ENCODE measurements at regions not wholly inside any gene's neighbourhood (a gene's known extent, or its start where the extent isn't known, plus 50 kb on each side); places are given as distances from the start of the nearest gene placed in this dataset.

DNA sequence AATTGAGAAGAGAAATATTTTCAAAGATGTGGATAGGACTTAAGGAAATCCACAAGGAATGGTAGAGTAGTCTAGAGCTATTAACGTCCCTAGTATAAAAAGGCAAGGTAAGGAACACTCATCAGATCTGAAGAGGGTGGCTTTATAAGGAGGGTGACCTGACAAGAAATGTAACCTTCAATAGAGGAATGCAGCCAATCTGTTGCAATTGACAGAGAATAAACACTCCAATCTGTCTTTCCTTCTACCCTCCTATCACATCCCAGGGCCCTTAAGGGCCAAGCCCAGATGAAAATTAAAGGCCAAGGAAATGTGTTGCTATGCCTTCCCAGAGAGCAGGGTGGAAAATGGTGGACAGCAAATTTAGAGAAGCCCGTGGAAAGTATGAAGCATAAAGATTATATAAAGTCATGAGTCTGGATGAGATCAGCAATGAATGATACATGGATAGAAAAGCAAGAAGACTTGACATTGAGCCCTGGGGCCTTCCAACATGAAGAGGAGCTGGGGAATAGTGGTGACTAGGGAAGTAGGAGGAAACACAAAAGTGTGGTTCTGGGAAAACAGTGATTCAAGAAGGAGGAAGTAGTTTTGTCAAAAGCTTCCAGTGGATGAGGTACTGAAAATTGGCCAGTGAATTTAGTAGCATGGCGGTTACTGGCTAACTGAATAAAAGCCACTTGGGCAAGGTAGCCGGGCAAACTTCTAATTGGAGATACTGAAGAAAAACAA, 270.6 kb upstream of the TANK start:
- no peak for DNase-seq

DNA sequence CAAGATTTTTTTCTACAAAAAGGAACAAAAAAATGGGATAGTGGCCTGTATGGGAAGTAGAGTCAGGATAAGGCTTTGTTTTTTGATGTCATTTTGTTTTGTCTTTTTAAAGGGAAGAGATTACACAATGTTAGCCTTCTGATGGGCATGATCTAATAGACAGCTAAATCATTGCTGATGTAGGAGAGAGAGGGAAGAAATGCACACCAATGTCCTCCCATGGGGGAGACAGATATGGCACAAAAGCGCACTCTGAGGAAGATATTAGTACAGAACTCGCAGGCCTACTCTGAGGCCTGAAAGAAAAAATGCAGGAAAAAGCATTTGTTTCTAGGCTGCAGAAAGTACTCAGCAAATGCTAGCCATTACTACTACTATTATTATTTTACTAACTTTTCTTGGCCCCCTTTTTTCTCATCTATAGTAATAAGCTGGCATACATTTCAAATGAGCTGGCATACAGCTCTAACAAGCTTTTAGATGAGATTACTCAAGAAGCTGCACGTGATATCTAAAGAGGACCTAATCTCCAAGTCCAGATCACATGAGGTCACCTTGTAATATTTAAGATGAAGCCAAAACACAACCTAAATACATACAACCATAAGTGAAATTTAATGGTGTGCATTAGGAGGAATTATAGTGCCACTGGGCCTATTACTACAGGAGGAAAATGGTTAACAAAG, 269.4 kb upstream of the TANK start:
- DNase-seq, result peak; percentile 55 to 69

DNA sequence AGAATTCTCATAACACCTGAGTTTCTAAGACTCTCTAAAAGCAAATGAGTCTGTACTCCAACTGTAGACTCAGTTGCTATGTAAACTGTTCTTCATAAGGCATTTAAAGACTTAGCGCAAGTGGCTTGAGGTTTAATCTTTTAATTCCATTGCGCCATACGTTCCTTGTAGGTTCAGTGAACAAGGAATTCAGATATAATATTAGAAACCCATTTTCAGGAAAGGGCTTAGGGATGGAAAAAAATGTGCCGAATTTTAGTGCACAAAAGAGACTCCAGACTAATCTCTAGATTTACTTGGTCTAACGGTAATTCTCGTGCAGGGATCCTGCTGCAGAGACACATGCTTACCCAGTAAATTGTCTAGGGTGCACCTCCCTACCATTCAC, 268.9 kb upstream of the TANK start:
- DNase-seq, result peak; percentile 55 to 86

DNA sequence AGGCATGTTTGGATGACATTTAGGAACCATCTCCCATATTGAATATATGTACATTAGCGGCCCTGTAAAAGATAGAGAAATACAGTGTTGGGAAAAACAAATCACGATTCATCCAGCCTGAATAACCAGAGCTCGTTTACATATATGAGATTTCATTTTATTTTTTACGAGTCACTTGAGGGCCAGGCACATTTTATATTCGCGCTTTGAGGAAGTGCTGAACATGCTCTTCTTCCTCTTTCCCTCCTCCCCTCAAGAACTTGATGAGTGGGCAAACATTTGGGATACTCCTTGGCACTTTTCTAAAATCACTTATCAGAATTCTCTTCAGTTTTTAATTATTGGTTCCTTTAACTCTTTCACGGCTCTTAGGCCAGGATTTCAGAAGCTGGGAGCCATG, 268.0 kb upstream of the TANK start:
- DNase-seq, result no peak

DNA sequence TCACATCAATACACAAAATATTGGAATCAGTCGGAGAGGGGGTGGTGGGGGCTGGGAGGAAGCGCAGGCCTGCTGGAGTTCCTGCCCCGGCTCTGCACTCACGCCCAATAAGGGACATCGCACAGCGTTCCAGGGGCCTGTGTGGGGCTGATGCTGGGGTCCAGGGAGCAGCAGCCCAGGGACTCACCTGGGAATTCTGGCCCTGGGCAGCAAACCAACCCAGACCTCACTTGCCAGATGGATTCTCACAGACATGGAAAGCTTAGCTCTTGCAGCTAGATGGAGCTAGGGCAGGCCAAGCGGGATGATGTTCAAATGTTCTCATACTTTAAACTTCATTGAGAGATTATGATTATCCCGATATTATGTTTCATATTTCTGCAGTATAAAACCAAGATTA, 266.6 kb upstream of the TANK start:
- no peak for DNase-seq

DNA sequence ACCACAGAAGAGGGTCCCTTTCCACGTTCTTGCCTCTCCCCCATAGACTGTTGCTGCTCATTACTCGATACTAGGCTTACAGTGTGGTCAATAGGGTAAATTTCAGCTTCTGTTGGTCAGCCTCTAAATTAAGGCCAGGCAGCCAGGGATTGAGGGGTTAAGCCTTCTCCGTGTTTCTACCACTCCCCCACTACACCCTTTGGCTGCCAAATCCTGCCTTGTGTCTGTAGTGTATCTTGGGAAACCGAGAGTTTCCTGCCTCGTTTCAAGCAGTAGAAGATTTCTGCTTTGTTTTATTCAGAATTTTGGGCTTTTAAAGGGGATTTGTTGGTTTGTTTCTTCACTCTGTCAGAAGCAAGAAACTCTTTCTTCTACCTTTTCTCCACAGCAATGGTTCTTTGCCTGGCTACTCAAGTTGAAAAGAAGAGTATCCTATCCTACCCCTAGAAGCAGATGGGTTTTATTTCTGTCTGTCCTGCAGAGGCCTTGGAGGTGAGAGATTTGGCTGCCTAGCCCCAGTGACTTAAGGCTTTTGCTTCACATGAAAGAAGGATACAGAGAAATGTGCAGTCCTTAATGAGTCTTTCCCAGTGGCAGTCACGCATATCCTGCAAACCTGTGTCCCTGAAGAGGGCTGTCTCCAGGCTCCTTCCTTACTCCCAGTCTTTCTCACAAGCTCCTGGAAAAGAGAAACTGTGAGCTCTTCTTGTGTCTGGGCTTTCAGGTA, 261.5 kb upstream of the TANK start:
- no peak for DNase-seq

DNA sequence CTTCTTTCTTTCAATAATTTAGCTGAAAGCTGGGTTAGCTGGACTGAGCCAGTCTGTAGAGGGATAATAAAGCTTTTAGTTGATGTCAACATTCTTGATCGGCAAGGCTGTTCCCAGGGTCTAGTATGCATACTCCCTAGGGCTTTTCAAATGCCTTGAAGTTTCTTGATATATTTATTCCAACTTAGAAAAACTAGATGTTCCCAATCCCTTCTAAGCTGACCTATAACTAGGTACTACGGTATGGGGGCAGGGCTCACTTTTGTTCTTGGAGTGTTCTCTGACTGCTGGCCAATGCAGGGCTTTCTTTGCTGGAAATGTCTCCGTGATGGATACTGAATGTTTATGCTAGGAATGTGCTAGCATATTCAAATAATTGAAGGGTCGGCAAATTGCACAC, 258.6 kb upstream of the TANK start:
- DNase-seq, result no peak

GRCh38 chr2:160905862-160906261, 254.4 kb upstream of the TANK start:
- no peak for DNase-seq

DNA sequence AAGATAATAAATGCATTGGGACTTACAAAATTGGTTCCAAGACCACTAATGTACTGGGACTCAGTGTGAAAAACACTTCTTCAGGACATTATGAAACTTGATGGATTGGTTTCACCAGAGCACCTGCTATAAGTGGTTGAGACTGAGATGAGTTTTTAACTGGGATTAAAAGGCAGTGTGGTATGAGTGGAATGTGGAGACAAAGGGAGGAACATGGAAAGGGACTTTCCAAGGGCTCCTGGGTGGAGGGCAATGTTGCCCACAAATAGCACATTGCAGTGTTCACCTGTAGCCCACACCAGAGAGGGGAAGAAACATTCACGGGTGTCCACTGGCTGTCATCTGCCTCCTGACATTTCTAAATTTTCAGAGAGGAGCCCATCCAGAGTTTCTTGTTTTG, 253.3 kb upstream of the TANK start:
- DNase-seq, result no peak

DNA sequence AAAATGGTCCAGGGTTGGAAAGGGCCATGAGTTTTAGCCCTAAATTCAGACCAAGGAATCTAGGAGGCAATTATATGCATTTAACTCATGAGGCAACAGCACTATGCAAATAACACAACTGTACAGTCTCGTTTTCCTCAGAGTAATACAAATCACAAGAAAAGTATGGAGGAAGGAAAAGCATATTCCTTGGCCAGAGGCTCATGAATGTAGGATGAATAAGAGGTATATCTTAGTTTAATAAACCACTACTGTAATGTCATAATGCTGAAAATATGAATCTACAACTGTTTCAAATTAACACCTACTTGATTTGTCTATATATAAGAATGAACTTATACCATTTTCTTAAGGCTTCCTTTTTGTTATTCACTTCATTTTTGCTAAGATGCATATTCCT, 252.5 kb upstream of the TANK start:
- no peak for DNase-seq

DNA sequence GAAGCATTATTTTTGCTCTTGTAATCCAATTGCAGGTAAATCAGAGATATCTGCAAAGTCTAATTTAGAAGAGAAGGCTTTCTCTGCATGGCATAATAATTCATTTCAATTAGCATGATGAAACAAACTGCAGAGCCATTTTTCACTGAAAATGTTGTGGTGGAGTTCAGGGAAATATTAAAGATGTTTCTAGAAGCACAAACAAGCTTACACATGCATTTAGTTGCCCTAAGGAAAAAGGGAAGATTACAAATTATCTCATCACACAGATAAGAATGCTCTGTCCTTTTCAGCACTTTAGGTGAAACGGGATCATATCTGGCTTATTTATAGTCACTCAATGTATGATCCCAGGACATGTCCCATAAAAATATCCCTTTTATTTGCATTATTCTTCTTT, 252.1 kb upstream of the TANK start:
- no peak for DNase-seq

DNA sequence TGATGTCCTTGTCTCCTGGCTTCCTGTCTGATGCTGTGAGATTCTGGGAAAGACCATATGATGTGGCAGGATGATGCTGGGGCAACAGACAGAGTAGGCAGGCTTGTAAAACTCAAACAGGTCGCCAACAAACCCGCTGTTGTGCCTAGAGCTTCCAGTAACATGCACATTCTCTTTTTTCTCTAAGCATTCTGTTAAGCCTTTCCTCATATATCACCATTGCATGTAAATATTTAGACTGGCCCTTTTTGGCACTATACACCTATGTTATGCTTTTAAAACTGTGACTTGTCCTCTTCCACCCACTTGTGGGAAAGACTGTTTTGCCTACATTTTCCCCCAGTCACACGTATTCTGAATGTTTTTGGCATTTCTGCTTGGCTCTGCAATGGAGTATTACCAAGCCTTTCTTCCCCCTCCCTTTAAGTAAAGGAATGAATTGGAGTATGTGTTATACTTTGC, 250.4 kb upstream of the TANK start:
- no peak for DNase-seq

DNA sequence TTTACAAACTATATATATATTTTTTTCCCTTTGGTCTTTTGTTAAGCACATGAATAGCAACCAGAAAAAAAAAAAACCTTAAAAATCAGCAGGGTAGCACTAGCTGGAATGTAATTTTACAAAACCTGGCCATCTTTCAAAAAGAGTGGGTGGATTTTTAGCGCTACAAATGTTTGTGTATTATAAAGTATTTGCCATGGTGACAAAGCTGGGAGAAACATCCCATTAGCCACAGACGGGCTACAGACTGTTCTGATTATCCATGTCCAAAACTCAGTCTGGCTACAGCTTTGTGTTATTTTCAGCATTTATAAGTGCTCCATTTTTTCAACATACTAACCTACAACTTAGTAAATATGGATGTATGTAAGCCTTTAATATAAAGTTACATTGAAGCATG, 249.5 kb upstream of the TANK start:
- no peak for DNase-seq

DNA sequence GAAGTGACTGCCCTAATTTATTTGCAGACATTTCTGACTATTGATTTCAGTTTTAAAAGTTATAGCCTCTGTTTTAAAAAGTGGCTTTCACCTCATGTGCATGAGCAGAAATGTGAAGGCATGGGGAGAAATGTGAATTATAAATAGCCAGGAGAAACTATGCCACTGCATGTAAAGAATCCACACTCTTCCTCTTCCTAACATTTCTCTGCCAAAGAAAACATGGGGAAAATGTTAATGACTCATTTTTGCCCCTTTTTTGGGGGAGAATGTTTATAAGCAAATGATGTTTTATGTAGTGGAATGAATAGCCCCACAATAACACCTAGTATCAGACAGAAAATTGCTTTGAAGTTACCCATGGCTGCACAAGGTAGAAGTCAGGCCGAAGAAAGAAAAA, 249.0 kb upstream of the TANK start:
- no peak for DNase-seq

- no peak for DNase-seq
Measured at GRCh38 chr2:160912276-160912675, 248.0 kb upstream of the TANK start.

DNA sequence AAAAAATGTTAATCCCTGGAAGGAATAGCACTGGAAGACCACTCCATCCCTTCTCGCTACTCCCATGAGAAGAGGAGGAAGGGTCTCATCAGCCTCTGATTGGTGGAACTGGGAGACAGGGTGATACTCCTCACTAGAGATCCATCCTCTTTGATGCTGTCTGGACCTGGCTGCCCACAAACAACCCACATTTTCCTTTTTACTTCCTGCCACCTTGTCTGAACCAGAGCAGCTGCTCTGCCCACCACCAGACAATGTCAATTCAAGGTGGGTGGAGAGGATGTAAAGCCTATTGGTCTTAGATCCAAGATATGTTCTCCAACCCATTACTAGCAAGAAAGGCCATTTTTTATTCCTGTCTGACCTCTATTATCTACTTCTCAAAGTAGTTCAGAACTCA, 246.9 kb upstream of the TANK start:
- no peak for DNase-seq

- DNase-seq, result no peak
Measured at GRCh38 chr2:160914217-160914616, 246.0 kb upstream of the TANK start.

- no peak for DNase-seq
Measured at GRCh38 chr2:160916300-160916699, 243.9 kb upstream of the TANK start.

- DNase-seq, result no peak
Measured at GRCh38 chr2:160917850-160918249, 242.4 kb upstream of the TANK start.

GRCh38 chr2:160918258-160918657, 242.0 kb upstream of the TANK start:
- DNase-seq, result no peak

DNA sequence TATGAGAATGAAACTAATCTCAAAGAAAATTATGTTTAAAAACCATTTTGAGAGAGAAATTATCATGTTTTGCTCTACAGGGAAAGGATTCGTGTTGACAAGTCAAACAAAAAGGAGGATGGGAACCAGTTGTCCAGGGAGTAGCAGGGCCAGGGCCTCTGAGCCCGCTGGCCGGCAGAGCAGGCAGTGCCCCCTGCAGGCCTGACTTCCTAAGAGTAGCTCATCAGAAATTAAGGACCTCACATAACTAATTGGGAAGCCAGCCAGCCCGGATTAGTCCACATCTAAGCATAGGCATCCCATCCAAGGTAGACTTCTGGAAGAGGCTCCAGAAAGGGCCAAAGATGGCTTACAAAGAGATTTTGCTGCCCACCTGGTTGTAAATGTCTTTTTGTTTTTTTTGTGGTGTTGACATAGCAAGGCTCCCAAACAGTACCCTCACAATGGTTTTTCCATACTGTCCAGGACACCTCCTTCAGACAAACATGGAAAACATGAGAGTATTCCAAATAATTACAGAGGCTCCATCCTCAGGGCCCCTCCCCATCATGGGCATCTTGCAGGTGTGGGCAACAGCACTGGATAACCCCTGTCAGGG, 241.2 kb upstream of the TANK start:
- DNase-seq, result peak in 1 of 2 experiments; percentile 74

- DNase-seq, result no peak
Measured at GRCh38 chr2:160920061-160920460, 240.2 kb upstream of the TANK start.

DNA sequence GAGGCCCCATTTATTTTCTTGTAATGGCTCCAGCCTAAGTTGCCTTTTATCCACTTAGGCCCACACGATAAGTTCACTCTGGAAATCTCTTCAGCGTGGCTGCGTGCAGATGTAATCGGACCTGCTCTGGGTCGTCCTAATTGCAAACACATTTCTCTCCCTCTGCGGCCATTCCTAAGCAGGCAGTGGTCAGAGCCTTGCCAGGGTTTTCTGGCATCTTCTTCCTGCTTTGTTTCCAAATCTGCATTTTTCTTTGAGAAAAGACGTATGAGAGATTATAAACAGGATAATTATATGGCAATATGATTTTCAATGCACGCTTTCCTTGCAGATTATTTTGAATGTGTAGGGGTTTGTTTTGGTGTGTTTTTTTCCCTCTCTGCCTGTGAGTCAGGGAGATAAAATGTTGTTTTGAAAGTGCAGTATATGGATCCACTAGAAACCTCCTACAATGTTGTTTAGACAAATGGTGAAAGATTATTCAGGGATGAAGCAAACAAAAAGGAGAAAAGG, 239.4 kb upstream of the TANK start:
- DNase-seq, result no peak

All from NCI-H524 (cell line).